ENCODE measurements at regions not wholly inside any gene's neighbourhood (a gene's known extent, or its start where the extent isn't known, plus 50 kb on each side); places are given as distances from the start of the nearest gene placed in this dataset.
"Not testable (repeated sequence)": the region's sequence is repeated elsewhere in the genome, so short reads cannot be mapped to it uniquely, and the experiment has no call there.

- not testable (repeated sequence) for H3K27me3 ChIP-seq (ENCODE audit: insufficient read depth, poor library complexity, severe bottlenecking); DNase-seq (ENCODE audit: low spot score); H3K4me3 ChIP-seq (ENCODE audit: severe bottlenecking); H3K9me3 ChIP-seq (ENCODE audit: severe bottlenecking); H3K36me3 ChIP-seq (ENCODE audit: low read depth); H3K4me1 ChIP-seq (ENCODE audit: insufficient read depth, poor library complexity, severe bottlenecking); H3K27ac ChIP-seq (ENCODE audit: poor library complexity, severe bottlenecking)
- peak; percentile 94 for ATAC-seq (ENCODE audit: low read depth)
These were observed 87.2 kb downstream of the CDY1B start for GRCh38 chrY:23960658-23961057.

All from RWPE2 (cell line).